NCI-H2196 (cell line): ENCODE measurements at regions not wholly inside any gene's neighbourhood (a gene's known extent, or its start where the extent isn't known, plus 50 kb on each side); places are given as distances from the start of the nearest gene placed in this dataset.
"Not testable (repeated sequence)": the region's sequence is repeated elsewhere in the genome, so short reads cannot be mapped to it uniquely, and the experiment has no call there.

Source experiments
- DNase-seq: peaks from one replicate; lab custom pipeline; 2025; ENCODE audit not compliant: unreplicated experiment; lab: John Stamatoyannopoulos, UW

- no peak for DNase-seq
Measured at GRCh38 chr11:112685111-112685510, 276.1 kb upstream of the NCAM1 start.

DNA sequence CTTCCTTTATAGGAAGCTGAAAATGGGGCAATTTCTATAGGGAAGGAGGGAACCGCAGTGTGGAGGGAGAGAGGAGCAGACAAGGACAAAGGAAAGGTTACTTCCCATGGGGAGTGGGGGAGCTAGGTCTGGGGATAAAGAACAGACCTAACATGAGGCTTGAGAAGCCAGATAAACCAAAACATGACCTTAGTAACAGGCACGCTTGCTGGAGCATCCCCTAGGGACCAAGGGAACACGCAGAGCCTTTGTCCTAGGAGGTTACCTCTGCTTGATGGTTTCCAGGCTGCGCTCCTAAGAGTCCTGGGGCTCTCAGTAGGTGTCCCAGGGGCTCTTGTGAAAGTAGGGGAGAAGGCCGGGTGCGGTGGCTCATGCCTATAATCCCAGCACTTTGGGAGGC lies 271.4 kb upstream of the NCAM1 start:
- DNase-seq = no peak

DNA sequence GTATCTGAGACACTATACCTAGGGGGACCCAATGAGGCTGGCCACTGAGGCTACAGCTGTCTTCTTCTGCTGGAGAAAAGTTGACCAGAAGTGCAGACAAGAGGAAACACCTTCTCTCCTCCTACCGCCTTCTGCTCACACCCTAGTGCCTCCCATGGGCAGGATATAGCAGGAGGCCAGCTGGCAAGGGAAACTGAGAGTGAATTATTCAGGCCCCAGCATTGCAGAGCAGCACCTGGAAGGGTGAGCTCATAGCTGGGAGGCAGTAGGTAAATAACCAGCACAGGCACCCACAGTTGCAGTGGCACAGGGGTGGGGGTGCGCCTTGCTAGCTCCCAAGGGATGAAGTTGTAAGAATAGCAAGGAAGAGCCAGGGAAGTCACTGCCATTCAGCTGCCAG lies 267.4 kb upstream of the NCAM1 start:
- DNase-seq = no peak

DNA sequence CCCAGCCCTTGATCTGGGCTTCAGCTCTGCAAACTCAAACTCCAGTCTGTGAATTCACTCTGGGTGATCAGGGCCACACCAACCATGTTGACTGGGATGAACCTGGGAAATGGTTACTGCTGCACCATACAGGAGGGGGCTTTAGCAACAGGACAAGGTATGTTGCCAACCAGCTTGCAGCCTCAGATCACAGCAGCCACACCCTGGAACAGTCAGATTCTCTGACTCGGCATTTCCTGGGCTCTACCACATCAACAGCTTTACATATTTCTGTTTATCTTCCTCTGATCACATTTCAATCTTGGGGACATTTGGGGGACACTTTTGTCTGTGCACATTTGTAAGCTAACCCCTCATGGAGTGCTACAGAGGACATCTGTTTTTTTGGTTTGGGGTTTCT lies 267.0 kb upstream of the NCAM1 start:
- DNase-seq = no peak

- DNase-seq = no peak
Measured at GRCh38 chr11:112694813-112695212, 266.4 kb upstream of the NCAM1 start.

GRCh38 chr11:112697391-112698178 lies 263.6 kb upstream of the NCAM1 start:
- DNase-seq = no peak

- DNase-seq = no peak
Measured at GRCh38 chr11:112705148-112705547, 256.1 kb upstream of the NCAM1 start.

- DNase-seq = no peak
Measured at GRCh38 chr11:112706863-112707262, 254.4 kb upstream of the NCAM1 start.

GRCh38 chr11:112714340-112714739 lies 246.9 kb upstream of the NCAM1 start:
- DNase-seq = not testable (repeated sequence)

DNA sequence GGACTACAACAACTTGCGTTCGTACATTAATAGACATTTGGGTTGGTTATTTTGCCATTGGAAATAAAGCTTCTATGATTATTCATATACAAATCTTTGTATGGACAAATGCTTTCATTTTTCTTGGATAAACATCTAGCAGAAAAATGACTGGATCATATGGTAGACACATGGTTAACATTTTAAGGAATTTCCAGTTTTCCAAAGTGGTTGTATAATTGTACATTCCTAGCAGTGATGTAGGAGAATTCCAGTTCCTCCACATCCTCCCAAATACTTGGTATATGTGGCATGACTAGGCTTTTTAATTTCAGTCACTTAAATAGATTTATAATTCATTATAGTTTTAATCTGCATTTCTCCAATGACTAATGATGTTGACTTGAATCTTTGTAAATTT lies 246.2 kb upstream of the NCAM1 start:
- no peak for DNase-seq

GRCh38 chr11:112718483-112718882 lies 242.7 kb upstream of the NCAM1 start:
- DNase-seq = no peak

- no peak for DNase-seq
Measured at GRCh38 chr11:112719736-112720525, 241.3 kb upstream of the NCAM1 start.

- DNase-seq = no peak
Measured at GRCh38 chr11:112722148-112722547, 239.1 kb upstream of the NCAM1 start.

GRCh38 chr11:112722876-112723275 lies 238.3 kb upstream of the NCAM1 start:
- DNase-seq = no peak

- DNase-seq = no peak
Measured at GRCh38 chr11:112723676-112724495, 237.3 kb upstream of the NCAM1 start.

DNA sequence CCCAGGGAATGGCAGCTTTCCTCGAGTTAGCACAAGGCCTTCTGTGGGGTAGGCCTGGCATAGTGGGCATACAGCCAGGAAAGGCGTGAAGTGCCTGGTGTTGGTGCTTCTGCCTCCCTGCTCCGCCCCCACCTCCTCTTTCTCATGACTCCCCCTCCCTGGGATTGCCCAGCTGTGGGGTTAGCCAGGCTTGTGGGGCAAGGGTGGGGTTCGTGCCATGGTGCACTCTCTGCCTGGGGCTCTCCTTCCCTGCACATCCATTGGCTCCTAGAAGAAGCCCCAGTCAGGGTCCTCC lies 236.8 kb upstream of the NCAM1 start:
- no peak for DNase-seq

GRCh38 chr11:112725636-112726035 lies 235.6 kb upstream of the NCAM1 start:
- no peak for DNase-seq

DNA sequence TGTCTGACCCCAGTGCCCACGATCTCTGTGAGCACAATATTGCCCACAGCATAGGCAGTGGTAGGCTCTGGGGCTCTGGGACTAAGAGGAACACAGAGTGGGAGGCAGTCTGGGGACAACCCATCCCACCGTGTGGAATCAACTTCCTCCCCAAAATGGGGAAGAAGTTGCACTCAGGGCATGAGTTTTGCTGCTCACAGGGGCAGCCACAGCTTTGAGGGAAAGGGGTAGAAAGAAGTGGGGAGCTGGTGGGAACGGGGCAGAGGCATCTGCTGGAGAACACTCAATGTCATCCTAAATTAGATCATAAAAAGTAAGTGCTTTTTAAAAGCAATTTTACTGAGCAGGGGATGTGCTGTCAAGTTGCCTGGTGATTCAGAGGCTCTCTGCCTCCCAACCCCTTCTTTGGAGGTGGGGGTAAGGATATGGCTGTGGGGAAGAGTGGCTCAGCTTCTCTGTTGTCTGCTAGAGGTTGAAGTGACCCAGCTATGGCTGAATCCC lies 233.8 kb upstream of the NCAM1 start:
- no peak for DNase-seq

- DNase-seq = no peak
Measured at GRCh38 chr11:112728288-112728687, 232.9 kb upstream of the NCAM1 start.

- no peak for DNase-seq
Measured at GRCh38 chr11:112728716-112729115, 232.5 kb upstream of the NCAM1 start.

GRCh38 chr11:112730591-112730990 lies 230.6 kb upstream of the NCAM1 start:
- DNase-seq = no peak

DNA sequence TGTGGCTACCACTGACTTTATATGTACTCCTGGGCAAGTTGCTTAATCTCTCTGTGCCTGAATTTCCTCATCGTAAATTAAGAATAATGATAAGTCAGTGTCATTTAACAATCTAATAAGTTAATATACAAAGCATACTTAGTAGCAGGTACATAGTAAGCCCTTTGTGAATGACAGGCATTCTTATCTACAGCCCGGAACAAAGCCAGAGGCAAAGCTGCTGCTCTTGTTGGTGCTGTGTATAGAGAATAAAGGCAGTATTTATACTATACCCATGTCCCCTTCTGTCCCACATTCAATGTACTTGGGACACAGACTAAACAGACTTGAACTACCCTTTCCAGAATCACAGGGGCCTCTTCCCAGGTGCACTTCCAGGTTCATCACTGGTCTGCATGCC lies 229.7 kb upstream of the NCAM1 start:
- DNase-seq = no peak
